Left renal pelvis (tissue), 4 donors: ENCODE measurements at regions not wholly inside any gene's neighbourhood (a gene's known extent, or its start where the extent isn't known, plus 50 kb on each side); places are given as distances from the start of the nearest gene placed in this dataset.
"Not testable (repeated sequence)": the region's sequence is repeated elsewhere in the genome, so short reads cannot be mapped to it uniquely, and the experiment has no call there.

Experiments
- DNase-seq, 4 donors: peaks; one replicate each; pipeline ENCODE4 v3.0.0-alpha.2; 2013; ENCODE audit warnings: low read depth in 4 of 4, low spot score in 3 of 4

DNA sequence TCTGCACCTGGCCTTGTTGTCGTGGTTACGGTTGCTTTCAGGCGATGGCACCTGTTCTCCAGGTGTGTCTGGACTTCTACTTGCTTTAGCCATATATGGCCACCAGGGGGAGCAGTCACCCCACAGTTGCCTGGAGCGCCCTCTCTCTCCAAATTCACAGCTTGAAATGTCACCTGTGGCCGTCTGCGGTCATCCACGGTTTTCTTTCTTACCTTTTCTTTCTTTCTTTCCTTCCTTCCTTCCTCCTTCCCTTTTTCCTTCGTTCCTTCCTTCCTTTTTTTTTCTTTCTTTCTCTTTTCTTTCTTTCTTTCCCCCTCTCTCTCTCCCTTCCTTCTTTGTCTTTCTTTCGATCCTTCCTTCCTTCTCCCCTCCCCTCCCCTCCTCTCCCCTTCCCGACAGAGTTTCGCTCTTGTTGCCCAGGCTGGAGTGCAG, 150.5 kb upstream of the VKORC1L1 start:
- DNase-seq, result no peak

DNA sequence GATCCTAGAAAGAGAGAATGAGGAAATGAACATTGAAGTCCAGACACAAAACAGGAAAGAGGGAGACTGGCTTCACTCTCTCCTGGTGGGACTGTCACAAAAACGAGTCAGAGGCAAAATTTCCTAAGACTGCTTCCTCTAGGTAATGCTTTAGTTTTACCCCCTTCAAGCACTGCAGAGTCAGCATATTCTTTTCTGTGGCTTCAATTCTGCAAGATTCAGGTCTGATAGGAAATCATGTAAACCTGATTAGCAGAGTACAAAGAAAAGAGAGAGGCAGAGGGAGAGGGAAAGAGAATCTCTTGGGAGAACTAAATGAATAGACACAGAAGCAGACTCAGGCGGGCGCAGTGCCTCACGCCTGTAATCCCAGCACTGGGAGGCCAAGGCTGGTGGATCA, 145.7 kb upstream of the VKORC1L1 start:
- DNase-seq, result not testable (repeated sequence)

DNA sequence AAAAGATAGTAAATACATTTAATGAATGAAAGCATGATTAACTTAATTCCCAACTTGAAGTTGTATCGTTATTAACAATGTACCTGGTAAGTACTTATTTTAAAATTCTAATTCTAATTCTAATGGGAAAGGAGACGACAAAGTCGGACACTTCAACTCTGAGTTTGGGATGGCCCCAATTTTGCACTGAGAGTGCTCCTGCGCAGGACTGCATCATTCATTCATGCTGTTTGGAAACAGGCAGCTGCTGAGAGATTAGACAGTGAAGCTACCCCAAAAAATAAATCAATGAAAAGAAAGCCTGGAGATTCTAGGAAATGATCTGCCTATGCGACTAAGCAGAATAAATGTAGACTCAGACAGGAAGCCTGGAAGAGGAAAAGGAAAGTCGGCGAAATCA, 141.7 kb upstream of the VKORC1L1 start:
- DNase-seq, result no peak

DNA sequence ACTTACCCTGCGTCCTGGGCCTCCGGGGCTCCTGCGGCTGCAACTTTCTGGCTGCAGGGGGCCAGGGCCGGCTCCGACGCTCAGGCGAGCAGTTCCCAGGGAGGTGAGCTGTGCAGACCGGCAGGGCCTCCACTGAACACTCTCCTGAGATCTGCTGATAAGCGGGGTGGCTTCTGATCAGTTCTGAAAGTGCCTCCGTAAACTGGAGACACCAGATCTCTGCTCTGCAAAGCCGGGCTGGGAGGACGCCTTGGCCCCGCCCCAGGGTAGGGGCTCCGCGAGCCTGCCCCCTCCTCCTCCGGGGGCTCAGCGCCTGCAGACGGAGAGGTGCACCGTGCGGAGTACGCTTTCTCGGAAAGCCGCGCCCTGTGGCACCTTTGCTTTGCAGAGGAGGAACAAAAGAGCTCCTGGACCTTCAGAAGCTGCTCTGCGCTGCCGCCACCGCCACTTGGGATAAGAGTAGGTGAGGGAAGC, 141.3 kb upstream of the VKORC1L1 start:
- no peak for DNase-seq

DNA sequence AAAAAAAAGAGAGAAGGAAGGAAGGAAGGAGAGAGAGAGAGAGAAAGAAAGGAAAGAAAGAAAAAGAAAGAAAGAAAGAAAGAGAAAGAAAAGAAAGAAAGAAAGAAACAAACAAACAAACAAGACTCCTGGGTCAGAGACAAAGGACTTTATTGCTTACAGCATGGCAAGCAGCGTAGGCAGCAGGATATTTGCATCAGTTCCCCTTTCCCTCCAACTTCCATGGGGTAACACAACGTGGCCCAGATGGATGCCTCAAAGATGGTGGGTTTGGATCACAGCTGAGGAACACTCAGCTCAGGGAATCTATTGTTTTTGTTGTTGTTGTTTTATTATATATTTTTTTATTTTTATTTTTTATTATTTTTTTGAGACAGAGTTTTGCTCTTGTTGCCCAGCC, 128.5 kb upstream of the VKORC1L1 start:
- DNase-seq, result no peak

DNA sequence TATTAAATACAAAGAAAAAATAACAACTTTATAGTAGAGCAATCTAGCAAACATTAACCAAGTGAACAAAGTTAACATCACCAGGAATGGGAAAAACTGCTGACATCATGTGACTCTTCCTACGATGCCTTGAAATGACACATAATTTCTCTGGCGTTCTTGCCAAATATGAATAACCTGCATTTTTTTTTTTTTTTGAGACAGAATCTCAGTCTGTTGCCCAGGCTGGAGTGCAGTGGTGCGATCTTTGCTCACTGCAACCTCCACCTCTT, 126.5 kb upstream of the VKORC1L1 start:
- DNase-seq, result no peak

DNA sequence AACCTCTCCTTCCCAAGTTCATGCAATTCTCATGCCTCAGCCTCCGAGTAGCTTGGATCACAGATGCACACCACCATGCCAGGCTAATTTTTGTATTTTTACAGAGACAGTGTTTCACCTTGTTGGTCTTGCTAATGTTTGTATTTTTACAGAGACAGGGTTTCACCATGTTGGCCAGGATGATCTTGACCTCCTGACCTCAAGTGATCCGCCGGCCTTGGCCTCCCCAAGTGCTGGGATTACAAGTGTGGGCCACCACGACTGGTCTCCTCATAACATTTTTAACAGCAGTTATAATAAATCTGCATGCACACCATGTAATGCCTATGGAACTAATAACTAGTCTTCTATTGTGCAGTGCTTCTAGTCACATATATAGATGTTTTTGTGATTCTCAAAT, 123.8 kb upstream of the VKORC1L1 start:
- no peak for DNase-seq

DNA sequence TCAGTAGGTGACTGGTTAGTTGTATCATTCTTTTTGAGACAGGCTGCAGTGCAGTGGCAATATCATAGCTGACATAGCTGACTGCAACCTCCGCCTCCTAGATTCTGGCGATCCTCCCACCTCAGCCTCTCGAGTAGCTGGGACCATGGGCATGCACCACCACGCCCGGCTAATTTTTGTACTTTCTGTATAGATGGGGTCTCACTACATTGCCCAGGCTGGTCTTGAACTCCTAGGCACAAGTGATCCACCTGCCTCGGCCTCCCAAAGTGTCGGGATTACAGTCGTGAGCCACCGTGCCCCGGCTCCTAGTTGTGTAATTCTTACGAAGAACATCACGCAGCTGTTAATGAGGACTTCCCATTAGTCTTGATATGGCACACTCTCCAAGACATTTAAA, 123.4 kb upstream of the VKORC1L1 start:
- DNase-seq, result no peak

DNA sequence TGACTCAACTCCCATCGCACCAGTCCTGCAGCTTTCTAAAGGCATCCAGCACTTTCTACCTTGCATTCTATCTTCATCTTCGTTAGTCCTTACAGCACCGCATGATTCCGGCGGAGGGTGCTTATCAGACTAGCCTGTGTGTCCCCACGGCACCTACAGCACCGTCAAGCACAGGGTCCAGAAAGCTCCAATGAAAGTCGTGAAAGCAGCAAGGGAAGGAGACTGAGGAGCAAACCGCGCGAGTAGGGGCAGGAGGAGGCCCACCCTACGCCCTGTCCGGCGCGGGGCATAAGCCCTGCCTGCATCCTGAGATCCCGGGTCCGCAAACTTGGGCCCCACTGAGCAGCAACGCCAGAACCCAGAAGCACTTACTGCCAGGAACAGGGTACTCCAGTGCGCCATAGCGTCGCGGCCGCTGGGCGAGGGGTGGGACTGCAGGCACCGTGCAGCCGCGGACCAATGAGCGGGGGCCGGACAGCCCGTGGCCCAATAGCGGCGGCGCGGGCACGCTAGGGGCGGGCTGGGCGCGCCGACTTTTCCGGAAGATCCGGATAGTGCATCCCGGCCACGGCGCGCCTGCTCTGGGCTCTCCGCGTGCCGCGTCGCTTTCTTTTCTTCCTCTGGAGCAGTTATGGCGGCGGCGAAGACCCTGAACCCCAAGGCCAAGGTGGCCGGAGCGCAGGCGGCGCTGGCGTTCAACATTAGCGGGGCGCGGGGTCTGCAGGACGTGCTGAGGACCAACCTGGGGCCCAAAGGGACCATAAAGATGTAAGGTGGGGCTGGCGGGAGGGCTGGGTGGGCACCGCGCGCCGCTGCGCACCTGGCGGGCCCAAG, 122.1 kb upstream of the VKORC1L1 start:
- peak in 3 of 4 donors; percentile 75 to 79 (median 76) for DNase-seq

DNA sequence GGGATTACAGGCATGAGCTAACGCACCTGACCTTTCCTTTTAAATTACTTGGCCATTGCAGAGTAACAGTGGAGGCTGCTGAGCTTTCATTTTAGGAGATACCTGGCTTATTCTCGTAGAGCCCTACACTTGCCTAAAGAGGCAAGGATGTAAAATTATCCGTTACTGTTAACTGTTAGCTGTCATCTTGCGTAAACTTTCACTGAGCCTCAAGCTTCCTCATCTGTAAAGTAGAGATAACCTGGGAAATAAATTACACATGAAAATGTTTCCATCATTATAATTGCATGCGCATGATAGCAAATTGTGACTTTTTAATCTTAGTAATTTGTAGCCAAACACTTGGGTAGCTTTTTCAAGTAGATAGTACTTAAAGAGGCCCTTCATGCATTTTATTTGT, 118.8 kb upstream of the VKORC1L1 start:
- not testable (repeated sequence) for DNase-seq

DNA sequence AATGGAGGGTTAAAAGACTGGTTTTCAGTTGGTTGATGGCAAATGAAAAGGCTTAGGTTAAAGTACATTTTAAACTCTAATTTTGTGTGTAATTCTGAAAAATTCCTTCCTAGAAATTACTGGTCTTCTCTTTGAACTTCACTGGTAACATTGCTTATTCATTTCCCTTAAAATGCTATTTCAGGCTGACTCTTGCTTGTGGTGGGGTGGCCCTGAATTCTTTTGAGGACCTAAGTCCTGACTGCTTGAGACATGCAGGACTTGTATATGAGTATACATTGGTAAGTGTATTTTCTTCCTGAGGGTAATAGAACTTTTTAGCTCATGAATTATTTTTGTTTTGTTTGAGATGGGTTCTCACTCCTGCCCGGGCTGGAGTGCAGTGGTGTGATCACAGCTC, 113.9 kb upstream of the VKORC1L1 start:
- not testable (repeated sequence) for DNase-seq

DNA sequence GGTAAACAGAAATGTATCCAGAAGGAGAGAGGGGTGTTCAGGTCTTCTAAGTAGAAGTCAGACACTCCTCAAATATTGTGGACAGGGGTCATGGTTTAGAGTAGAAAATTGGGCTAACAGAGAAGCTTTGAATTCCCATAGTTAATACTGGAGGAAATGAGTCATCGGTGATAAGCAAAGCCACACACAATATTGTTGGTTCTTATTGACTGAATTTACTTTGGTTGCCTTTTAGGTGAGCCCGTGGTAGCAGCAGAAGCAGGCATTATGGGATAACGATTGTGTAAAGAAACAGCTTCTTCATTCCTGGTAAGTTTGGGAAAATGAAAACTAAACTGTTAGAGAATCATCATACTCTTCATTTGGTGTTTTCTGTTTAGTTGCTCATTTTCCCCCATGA, 110.2 kb upstream of the VKORC1L1 start:
- not testable (repeated sequence) for DNase-seq

DNA sequence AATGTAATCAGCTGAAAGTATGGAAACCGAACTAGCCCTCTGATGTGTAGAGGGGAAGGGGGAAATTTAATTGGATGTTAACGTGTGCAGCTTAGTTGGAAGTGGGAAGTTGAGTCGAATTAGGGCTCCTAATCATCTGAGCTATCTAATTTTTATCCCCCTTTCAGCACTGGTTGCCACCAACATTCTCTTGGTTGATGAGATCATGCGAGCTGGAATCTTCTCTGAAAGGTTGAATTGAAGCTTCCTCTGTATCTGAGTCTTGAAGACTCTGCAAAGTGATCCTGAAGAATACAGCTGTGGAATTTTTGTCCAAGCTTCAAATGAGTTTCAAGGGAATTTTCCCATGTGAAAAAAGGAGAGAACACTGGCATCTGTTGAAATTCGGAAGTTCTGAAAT, 109.8 kb upstream of the VKORC1L1 start:
- not testable (repeated sequence) for DNase-seq

DNA sequence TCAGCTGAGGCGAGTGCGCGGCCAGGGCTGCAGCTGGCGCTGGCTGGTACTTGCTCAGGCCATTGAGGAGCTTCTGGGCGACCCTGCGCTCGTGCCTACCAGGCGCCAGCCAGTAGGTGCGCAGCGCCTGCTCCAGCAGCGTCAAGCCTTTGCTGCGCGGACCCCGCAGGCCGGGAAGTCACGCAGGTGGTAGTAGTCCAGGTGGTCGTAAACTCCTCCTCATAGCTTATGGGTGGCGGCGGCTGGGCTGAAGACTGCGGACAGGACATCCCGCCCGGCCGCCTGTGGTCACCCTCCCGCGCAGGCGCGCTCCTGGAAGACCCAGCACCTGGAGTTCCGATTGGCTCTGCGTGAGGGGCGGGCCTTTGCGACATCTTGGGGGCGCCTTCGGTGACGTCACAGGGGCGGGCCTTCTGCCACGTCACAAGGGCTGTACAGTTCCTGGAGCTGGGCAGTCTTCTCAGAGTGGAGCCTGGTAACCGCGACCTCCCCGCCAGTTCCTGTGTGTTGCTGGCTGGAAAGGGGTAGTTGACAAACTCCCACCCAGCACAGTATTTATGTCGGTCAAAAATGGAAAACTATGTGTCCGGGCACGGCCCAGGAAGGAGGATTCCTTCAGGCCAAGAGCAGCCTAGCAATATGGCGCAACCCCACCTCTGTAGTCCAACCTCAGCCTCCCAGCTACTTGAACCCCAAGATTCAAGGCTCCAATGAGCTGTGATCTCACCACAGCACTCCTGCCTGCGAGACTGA, 102.2 kb upstream of the VKORC1L1 start:
- DNase-seq, result peak; percentile 77 to 87 (median 80)

DNA sequence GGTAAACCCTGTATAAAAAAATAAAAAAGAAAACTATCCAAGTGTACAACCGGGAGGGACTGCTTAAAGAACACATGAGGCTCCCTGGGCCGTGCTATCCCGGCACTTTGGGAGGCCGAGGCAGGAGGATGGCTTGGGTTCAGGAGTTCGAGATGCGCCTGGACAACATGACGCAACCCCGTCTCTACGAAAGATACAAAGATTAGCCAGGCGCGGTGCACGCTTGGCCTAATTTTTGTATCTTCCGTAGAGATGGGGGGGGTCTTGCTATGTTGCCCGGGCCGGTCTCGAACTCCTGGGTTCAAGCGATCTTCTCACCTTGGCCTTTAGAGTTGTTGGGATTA, 101.7 kb upstream of the VKORC1L1 start:
- DNase-seq, result not testable (repeated sequence)

DNA sequence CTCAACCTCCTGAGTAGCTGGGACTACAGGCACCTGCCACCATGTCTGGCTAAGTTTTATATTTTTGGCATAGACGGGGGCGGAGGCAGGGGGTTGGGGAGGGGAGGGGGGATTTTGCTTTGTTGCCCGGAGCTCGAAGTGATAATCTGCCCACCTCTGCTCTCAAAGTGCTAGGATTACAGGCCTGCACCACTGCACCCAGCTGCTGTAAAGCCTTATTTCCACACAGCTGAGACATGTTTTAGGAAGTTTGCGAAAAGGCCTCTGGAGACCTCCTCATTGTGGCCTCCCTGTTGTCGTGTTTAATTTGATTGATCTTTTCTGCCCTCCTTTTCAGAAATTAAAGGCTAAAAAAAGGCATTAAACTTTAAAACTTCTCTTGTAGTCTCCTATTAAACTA, 96.2 kb upstream of the VKORC1L1 start:
- not testable (repeated sequence) for DNase-seq

DNA sequence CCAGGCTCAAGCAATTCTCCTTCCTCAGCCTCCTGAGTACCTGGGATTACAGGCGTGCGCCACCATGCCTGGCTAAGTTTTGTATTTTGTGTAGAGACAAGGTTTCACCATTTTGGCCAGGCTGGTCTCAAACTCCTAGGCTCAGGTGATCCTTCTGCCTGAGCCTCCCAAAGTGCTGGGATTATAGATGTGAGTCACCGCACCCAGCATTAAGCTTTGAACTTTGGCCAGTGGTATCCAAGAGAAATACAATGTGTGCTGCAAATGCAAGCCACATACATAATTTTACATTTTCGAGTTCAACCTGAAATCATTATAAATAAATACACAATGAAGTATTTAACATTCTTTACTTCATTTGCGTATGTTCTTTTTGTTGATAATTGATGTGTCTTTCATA, 82.9 kb upstream of the VKORC1L1 start:
- not testable (repeated sequence) for DNase-seq

DNA sequence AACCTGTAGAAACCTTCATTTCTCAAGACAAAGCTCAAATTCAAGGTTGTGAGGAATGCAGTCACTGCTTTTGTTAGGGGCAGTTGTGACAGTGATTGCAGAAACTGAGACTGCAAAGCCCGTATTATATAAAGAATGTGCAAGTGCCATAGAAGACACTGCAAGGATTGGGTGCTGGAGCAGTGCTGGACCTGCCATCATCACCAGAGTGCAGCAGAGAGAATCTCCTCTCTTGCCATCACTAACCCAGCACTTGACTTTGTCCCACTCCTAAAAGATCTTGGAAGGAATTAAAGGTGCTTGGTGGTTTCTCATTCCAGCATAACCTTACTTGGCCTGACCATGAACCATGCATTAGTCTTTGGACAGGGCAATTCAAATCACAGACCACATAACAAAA, 81.1 kb upstream of the VKORC1L1 start:
- DNase-seq, result not testable (repeated sequence)

DNA sequence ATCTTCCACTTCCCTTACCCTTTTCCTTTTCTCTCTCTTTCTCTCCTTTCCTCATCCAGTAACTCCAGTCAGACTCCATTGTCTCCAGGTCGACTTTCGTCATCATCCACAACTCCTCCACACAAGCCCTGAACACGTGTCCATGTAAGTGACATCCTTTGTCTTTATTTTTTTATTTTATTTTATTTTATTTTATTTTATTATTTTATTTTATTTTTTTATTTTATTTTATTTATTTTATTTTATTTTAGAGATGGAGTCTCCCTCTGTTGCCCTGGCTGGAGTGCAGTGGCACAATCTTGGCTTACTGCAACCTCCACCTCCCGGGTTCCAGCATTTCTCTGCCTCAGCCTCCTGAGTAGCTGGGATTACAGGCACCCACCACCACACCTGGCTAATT, 80.1 kb upstream of the VKORC1L1 start:
- DNase-seq, result not testable (repeated sequence)

DNA sequence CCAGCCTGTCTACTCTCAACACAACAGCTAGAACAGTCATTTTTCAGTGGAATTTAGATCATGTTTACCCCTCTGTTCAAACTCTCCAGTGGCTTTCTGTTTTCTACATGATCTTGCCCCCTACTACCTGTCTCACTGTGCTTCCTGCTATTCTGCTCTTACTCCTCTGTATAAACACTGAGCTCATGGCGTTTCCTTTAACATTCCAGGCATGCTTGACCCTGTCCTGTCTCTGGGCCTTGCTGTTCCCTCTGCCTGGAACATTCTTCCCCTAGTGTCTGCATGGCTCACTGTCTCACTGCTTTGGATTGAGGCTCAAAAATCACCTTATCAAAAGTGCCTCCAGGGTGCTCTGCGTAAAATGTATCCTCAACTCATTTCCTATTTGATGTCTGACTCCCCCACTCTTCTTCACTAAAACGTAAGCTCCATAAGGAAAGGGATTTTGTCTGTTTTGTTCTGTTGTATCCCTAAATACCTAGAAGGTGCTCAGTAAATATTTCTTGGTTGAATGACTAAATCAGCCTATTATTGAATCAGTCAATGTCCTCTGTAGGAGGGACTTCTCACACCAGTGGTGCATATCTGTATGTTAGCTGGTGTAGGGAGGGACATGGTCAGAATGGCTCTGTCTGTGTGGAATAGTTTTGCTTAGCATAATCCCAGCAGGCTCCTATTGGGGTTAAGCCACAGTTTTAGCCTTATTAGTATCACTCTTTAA, 78.0 kb upstream of the VKORC1L1 start:
- DNase-seq, result not testable (repeated sequence)

DNA sequence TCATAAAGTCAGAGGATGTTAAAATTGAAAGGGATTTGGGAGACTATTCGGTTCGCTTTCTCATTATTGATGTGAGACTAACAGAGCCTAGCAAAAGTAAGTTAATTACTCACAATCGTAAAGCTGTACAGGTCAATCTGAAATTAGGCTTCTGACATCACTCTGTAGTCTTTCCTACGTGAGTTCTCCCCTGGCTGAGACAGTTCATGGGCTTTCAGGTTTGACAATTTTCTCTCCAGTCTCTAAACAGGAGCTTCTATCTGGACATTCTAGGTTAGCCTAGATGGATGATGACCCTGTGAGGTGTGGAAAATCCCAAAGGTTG, 77.5 kb upstream of the VKORC1L1 start:
- not testable (repeated sequence) for DNase-seq

DNA sequence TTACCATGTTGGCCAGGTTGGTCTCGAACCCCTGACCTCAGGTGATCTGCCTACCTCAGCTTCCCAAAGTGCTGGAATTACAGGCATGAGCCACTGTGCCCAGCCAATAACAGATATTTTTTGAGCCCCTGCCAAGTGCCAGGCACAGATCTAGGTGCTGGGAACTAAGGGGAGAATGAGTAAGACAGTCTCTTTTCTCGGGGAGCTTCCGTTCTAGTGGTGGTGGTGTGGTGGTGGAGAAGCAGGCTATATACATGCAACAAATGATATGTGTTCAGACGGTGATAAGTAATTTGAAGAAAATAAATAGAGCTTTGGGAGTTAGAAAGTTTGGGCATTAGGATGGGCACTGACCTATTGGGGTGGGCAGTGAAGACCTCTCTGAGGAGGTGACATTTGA, 76.7 kb upstream of the VKORC1L1 start:
- no peak for DNase-seq
